KBM-7 (cell line): ENCODE measurements at regions not wholly inside any gene's neighbourhood (a gene's known extent, or its start where the extent isn't known, plus 50 kb on each side); places are given as distances from the start of the nearest gene placed in this dataset.

Source experiments
- DNase-seq: peaks from one replicate; pipeline ENCODE4 v3.0.0-alpha.2; 2015
- in situ Hi-C: fragments of 300-500 bp; cut with MboI; formaldehyde crosslinking; loops from 2 replicates; pipeline ENCODE4 v1.14.3; 2020; ENCODE audit warnings: low sequenced_read_pairs, low pct_unique_long_range_greater_than_20kb, mixed read lengths

- no peak for DNase-seq
- in situ Hi-C loops: no loop called here
Measured at GRCh38 chr5:86929123-86929766, 311.5 kb downstream of the COX7C start.

GRCh38 chr5:86951761-86952160 lies 315.9 kb upstream of the RASA1 start:
- in situ Hi-C loops: no loop called here

GRCh38 chr5:86964889-86965288 lies 302.8 kb upstream of the RASA1 start:
- DNase-seq: no peak

More at GRCh38 chr5:86951761-86952160, 315.9 kb upstream of the RASA1 start:
- DNase-seq: no peak

GRCh38 chr5:86968301-86968753 lies 299.4 kb upstream of the RASA1 start:
- DNase-seq: peak; percentile 26
- in situ Hi-C loops: no loop called here

More at GRCh38 chr5:86964889-86965288, 302.8 kb upstream of the RASA1 start:
- in situ Hi-C loops: no loop called here

GRCh38 chr5:86970361-86970760 lies 297.3 kb upstream of the RASA1 start:
- no peak for DNase-seq
- in situ Hi-C loops: no loop called here

- peak; percentile 13 for DNase-seq
- in situ Hi-C loops: no loop called here
Measured at GRCh38 chr5:86971034-86971571, 296.6 kb upstream of the RASA1 start.

- DNase-seq: no peak
- in situ Hi-C loops: no loop called here
Measured at GRCh38 chr5:86974955-86975354, 292.7 kb upstream of the RASA1 start.

GRCh38 chr5:86977190-86977589 lies 290.5 kb upstream of the RASA1 start:
- in situ Hi-C loops: no loop called here
- no peak for DNase-seq

- DNase-seq: no peak
- in situ Hi-C loops: no loop called here
Measured at GRCh38 chr5:86977808-86978207, 289.9 kb upstream of the RASA1 start.

GRCh38 chr5:86979811-86980411 lies 287.8 kb upstream of the RASA1 start:
- in situ Hi-C loops: no loop called here
- DNase-seq: no peak

GRCh38 chr5:86981898-86982297 lies 285.8 kb upstream of the RASA1 start:
- DNase-seq: no peak
- in situ Hi-C loops: no loop called here

- in situ Hi-C loops: no loop called here
- no peak for DNase-seq
Measured at GRCh38 chr5:86983208-86983607, 284.5 kb upstream of the RASA1 start.

GRCh38 chr5:86986837-86987236 lies 280.8 kb upstream of the RASA1 start:
- DNase-seq: no peak
- in situ Hi-C loops: no loop called here

- no peak for DNase-seq
- in situ Hi-C loops: no loop called here
Measured at GRCh38 chr5:86997516-86997915, 270.2 kb upstream of the RASA1 start.

- in situ Hi-C loops: no loop called here
- no peak for DNase-seq
Measured at GRCh38 chr5:86999951-87000350, 267.7 kb upstream of the RASA1 start.

GRCh38 chr5:87002485-87002884 lies 265.2 kb upstream of the RASA1 start:
- no peak for DNase-seq

GRCh38 chr5:87004101-87004500 lies 263.6 kb upstream of the RASA1 start:
- DNase-seq: no peak
- in situ Hi-C loops: no loop called here

More at GRCh38 chr5:87002485-87002884, 265.2 kb upstream of the RASA1 start:
- in situ Hi-C loops: no loop called here

GRCh38 chr5:87007737-87008136 lies 259.9 kb upstream of the RASA1 start:
- no peak for DNase-seq
- in situ Hi-C loops: no loop called here

- no peak for DNase-seq
- in situ Hi-C loops: no loop called here
Measured at GRCh38 chr5:87008751-87009560, 258.7 kb upstream of the RASA1 start.

GRCh38 chr5:87010736-87011135 lies 256.9 kb upstream of the RASA1 start:
- in situ Hi-C loops: no loop called here
- DNase-seq: no peak
